ENCODE measurements at regions not wholly inside any gene's neighbourhood (a gene's known extent, or its start where the extent isn't known, plus 50 kb on each side); places are given as distances from the start of the nearest gene placed in this dataset.

GRCh38 chr2:2405780-2406179, 74.7 kb upstream of the MYT1L start:
- DNase-seq (ENCODE audit: low spot score): no peak
- Histone ChIP-seq H3K4me1 (ENCODE audit: control insufficient read depth in 4 of 4, insufficient read depth in 4 of 4, low read length in 3 of 4) (no peaks in the 10 kb centered on the region), H3K27me3 (ENCODE audit: control insufficient read depth in 4 of 4, insufficient read depth in 4 of 4, low read length in 3 of 4) (no peaks in the 10 kb centered on the region), H3K9me3 (ENCODE audit: control insufficient read depth in 4 of 4, low read length in 3 of 4) (peaks cover 2 to 3% (median 2%) of the 10 kb centered on the region in 4 donors), H3K4me3 (ENCODE audit: low read depth in 1 of 3, low read length in 3 of 3) (no peak overlapping the region), H3K27ac (ENCODE audit: low read depth in 1 of 2, low read length in 2 of 2) (no peak overlapping the region), H3K36me3 (ENCODE audit: control insufficient read depth in 4 of 4, insufficient read depth in 3 of 4, low read depth in 1 of 4, low read length in 3 of 4) (no peaks in the 10 kb centered on the region), H3K9ac (ENCODE audit: low read depth in 1 of 2, low read length in 2 of 2) (no peak overlapping the region)
- WGBS: 38% methylated on average over 1 of the region's 1 CpG
- TF ChIP-seq GABPA (IDR thresholded peaks at IDR 0.05 in 1 of 2, conservative IDR thresholded peaks at IDR 0.05 in 1 of 2): no peak
- TF ChIP-seq, protein P1, sequence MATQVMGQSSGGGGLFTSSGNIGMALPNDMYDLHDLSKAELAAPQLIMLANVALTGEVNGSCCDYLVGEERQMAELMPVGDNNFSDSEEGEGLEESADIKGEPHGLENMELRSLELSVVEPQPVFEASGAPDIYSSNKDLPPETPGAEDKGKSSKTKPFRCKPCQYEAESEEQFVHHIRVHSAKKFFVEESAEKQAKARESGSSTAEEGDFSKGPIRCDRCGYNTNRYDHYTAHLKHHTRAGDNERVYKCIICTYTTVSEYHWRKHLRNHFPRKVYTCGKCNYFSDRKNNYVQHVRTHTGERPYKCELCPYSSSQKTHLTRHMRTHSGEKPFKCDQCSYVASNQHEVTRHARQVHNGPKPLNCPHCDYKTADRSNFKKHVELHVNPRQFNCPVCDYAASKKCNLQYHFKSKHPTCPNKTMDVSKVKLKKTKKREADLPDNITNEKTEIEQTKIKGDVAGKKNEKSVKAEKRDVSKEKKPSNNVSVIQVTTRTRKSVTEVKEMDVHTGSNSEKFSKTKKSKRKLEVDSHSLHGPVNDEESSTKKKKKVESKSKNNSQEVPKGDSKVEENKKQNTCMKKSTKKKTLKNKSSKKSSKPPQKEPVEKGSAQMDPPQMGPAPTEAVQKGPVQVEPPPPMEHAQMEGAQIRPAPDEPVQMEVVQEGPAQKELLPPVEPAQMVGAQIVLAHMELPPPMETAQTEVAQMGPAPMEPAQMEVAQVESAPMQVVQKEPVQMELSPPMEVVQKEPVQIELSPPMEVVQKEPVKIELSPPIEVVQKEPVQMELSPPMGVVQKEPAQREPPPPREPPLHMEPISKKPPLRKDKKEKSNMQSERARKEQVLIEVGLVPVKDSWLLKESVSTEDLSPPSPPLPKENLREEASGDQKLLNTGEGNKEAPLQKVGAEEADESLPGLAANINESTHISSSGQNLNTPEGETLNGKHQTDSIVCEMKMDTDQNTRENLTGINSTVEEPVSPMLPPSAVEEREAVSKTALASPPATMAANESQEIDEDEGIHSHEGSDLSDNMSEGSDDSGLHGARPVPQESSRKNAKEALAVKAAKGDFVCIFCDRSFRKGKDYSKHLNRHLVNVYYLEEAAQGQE (IDR thresholded peaks at IDR 0.05): no peak
- no peak for TF ChIP-seq SP1 (IDR thresholded peaks at IDR 0.05)
- no peak for TF ChIP-seq RAD21 (IDR thresholded peaks at IDR 0.05)
- TF ChIP-seq TAF1 (conservative IDR thresholded peaks at IDR 0.05): no peak
- no peak for TF ChIP-seq YY1 (IDR thresholded peaks at IDR 0.05)
- TF ChIP-seq FOXA2 (IDR thresholded peaks at IDR 0.05): no peak
- no peak for TF ChIP-seq NR2F2 (IDR thresholded peaks at IDR 0.05)
- TF ChIP-seq HNF4G (IDR thresholded peaks at IDR 0.05): no peak
- TF ChIP-seq JUND (IDR thresholded peaks at IDR 0.05): no peak
- TF ChIP-seq MAX (IDR thresholded peaks at IDR 0.05): no peak
- TF ChIP-seq HNF4A (conservative IDR thresholded peaks at IDR 0.05): no peak
- no peak for TF ChIP-seq EGR1 (IDR thresholded peaks at IDR 0.05; ENCODE audit: low read depth in 2 of 2)
- no peak for TF ChIP-seq RXRA (IDR thresholded peaks at IDR 0.05)
- no peak for TF ChIP-seq CTCF (IDR thresholded peaks at IDR 0.05; ENCODE audit: low read depth, low read length, missing input control)
- TF ChIP-seq, protein P2, sequence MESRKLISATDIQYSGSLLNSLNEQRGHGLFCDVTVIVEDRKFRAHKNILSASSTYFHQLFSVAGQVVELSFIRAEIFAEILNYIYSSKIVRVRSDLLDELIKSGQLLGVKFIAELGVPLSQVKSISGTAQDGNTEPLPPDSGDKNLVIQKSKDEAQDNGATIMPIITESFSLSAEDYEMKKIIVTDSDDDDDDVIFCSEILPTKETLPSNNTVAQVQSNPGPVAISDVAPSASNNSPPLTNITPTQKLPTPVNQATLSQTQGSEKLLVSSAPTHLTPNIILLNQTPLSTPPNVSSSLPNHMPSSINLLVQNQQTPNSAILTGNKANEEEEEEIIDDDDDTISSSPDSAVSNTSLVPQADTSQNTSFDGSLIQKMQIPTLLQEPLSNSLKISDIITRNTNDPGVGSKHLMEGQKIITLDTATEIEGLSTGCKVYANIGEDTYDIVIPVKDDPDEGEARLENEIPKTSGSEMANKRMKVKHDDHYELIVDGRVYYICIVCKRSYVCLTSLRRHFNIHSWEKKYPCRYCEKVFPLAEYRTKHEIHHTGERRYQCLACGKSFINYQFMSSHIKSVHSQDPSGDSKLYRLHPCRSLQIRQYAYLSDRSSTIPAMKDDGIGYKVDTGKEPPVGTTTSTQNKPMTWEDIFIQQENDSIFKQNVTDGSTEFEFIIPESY (IDR thresholded peaks at IDR 0.05): no peak
- no peak for TF ChIP-seq FOXA1 (IDR thresholded peaks at IDR 0.05)

All from liver (tissue), 8 donors.